Fibroblast of skin of abdomen (primary cell): ENCODE measurements at regions not wholly inside any gene's neighbourhood (a gene's known extent, or its start where the extent isn't known, plus 50 kb on each side); places are given as distances from the start of the nearest gene placed in this dataset.

Experiments used
- DNase-seq: peaks from one replicate; pipeline ENCODE4 v3.0.0-alpha.2; 2013

- peak; percentile 74 for DNase-seq
These were observed 230.2 kb downstream of the IRX1 start for GRCh38 chr5:3825531-3826451.

- DNase-seq: no peak
These were observed 232.0 kb downstream of the IRX1 start for GRCh38 chr5:3827624-3828023.

DNA sequence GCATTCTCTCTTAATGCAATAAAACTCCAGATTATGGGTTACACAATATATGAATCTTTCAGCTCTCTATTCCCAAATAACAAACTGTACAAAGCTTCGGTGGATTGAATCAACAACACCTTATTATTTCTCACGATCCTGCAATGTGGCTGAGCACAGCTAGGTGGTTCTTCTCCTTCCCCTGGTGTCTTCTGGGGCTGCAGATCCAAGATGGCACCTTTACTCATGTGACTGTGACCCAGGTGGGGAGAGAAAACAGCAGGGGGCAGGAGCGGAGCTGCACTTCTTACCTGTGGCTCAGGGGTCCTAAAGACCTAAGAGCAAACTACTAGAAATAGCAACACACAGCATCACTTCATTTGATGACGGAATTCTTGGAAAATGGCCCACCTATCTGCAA is 233.1 kb downstream of the IRX1 start:
- DNase-seq: no peak

- DNase-seq: no peak
These were observed 237.9 kb downstream of the IRX1 start for GRCh38 chr5:3833566-3833965.

DNA sequence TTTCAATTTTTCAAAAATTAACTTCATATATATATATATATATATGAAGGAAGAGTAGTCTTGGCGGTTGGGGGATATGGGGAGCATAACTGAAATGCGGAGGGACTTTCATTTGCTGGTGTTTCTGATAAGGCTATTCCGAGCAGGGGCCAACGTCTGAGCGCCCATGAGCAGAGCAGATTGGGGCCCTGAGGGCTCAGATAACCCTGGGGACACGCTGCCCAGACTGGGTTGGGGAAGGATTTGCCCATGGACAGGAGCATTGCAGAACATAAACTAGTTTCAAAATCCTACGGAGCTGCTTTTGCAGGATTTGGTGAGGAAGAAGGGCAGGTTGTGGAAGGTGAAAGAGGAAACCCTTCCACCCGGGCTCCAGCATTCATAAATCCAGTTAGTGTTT is 240.2 kb downstream of the IRX1 start:
- no peak for DNase-seq

DNA sequence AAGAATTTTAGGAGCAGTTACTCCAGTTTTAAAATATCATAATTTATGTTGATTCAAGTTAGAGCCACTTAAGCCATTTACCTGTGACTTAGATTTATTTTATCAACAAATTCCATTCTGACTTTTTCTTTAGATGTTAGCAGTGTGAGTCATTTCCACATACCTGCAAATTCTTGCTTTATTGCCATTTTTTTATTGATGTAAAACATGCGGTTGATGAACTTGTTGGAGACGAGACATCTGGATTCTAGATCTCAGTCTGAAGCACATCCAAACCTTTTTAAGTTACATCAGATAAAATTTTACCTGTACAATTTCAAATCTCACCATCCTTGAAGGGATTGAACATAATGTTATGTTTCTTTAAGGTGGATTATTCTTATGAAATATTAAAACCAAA is 240.9 kb downstream of the IRX1 start:
- no peak for DNase-seq

- no peak for DNase-seq
These were observed 241.9 kb downstream of the IRX1 start for GRCh38 chr5:3837506-3837905.

DNA sequence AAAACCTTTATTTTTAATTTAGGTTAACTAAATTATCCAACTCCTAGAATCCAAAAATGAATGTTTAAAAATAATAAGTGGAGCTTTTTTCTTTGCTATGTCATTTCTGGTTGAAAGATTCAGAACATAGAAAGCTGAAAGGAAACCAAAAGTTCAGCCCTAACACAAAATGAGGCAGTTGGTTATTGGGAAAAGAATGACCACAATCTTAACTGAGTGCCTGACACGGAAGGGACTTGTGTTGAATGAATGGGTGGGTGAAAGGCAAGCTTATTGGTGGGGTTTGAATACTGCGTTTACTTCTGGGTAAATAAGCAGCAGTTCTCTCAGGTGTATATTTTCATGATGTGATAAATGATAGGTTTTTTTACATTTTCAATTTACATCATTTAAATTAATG is 243.5 kb downstream of the IRX1 start:
- no peak for DNase-seq

GRCh38 chr5:3842591-3842990 is 247.0 kb downstream of the IRX1 start:
- DNase-seq: no peak

GRCh38 chr5:3843706-3844105 is 248.1 kb downstream of the IRX1 start:
- no peak for DNase-seq

DNA sequence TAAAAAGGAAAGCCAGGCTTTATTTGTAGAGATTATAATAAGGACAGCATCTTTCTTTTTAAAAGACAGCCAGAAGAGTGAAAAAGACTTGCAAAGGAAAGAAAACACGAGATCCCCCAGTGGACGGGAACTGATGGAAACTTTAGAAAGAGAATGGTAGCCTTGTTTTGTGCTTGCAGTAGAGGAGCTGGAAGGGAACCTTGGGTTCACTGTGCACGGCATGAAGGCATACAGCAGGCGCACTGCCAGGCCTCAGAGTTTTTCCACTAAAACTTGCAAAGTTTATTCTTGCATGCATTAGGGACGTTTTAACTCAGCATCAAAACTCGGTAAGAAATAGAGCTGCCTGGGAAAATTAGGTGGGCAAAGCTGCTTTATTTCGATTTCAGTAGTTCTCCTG is 248.6 kb downstream of the IRX1 start:
- no peak for DNase-seq

DNA sequence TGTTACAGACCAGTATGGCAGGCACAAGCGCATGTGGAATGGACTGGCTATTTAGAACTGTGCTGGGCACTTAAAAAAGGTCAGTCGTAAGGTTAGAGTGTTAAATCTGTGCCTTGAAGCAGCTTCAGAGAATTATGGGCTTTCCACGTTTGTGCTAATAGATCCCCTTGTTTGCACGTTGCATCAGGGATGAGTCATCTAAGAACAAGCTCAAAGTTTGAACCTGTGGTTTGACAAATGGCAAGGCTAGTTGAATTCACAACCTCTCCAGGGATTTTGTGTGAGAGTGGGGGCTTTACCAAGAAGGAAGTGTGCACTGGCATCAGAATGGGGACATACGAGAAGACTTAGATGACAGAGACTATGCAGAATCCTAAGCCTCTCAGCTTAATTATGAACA is 249.6 kb downstream of the IRX1 start:
- peak; percentile 40 for DNase-seq

GRCh38 chr5:3852161-3852916 is 256.7 kb downstream of the IRX1 start:
- DNase-seq: no peak

DNA sequence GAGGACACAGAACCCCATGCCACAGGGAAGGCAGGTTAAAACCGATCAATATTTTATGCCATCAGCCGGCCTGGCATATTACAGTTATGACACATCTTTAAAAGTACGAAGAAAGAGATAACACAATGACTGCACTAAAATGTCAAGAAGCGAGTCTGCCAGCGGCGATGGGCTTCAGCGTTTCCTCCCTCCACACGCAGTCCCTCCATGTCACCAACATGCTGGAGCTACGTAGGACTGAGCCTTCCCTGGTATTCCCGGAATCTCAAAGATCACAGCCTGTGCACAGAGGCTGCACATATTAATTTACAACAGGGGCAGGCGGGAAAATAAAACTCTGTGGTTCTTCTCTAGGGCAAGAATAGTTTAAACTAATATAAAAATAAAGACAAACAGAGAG is 257.7 kb downstream of the IRX1 start:
- DNase-seq: peak; percentile 4

GRCh38 chr5:3854188-3854821 is 258.7 kb downstream of the IRX1 start:
- DNase-seq: no peak

GRCh38 chr5:3856036-3856435 is 260.4 kb downstream of the IRX1 start:
- DNase-seq: no peak

GRCh38 chr5:3858524-3858923 is 262.9 kb downstream of the IRX1 start:
- DNase-seq: peak; percentile 10

- no peak for DNase-seq
These were observed 267.3 kb downstream of the IRX1 start for GRCh38 chr5:3862906-3863305.

DNA sequence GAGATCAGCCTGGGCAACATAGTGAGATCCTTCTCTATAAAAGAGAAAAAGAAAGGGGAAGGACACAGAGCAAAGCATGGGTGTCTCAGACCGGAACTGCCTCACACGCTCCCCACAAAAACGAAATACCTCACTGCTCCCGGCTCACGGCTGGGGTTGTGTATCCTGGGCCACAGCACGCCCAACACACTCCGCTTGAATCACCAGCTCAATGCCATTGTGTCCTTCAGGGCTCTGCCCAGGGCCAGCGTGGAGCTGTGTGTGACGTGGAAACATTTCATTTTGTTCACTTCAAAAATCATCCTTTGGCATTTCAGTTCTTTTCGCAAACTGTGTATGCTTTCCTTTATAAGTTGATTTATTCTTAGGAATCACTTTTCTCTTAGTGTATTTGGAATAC is 279.5 kb downstream of the IRX1 start:
- no peak for DNase-seq

GRCh38 chr5:3878267-3878666 is 282.6 kb downstream of the IRX1 start:
- DNase-seq: no peak

GRCh38 chr5:3883040-3883439 is 287.4 kb downstream of the IRX1 start:
- no peak for DNase-seq

DNA sequence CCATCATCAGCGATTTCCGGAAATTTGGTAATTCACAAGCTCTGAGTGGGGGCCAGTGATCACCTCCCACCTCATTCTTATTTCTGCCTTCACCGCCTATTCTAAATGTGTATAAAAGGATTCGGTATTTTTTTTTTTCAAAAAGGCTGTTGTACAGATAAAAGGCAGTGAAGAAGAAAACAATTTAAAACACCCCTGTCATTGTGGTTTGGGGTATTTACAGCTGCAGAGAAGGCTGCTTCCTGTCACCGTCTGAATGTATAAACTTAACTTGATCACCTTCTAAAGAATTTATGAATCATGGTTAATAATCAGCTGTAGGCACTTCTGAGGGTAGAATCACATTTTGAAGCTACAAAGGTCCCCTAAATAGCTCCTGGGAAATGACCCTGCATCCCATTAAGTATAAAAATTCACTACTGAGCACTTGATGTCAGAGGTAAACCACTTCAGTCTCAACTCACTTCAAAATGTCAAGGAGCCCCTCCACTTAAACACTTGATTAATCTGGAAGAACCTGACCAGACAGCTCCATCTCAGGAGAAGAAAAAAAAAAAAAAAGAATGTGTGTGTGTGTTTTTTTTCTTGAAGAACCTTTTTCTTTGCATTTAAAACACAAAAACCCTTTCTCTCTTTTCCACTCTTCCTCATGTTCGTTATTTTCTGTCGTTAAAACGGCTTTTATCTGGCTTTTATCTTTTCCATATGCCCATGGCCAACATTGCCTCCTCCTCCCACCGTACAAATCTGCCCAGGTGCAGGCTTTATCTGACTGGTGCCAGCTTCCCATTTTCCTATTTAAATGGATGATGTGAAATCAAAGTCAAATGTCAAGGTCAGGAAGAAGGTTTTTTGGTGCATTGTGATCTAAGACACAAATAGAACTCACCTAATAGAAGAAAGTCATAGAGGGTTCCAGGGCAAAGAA is 291.2 kb downstream of the IRX1 start:
- DNase-seq: peak; percentile 8
